K562 (cell line): ENCODE measurements at regions not wholly inside any gene's neighbourhood (a gene's known extent, or its start where the extent isn't known, plus 50 kb on each side); places are given as distances from the start of the nearest gene placed in this dataset.

Source experiments
- RBM34 ChIP-seq: fragments of 200-400 bp; formaldehyde crosslinking; IDR thresholded peaks from 2 replicates; pipeline ENCODE4 v1.6.1; 2018; ENCODE audit warnings: low read length, borderline replicate concordance; ENCODE audit not compliant: insufficient read depth
- RBM39 ChIP-seq: fragments of 200-400 bp; formaldehyde crosslinking; optimal IDR thresholded peaks from 2 replicates; pipeline ENCODE3; 2018; ENCODE audit warnings: low read depth, low read length
- SIN3A ChIP-seq, 2 experiments: fragments of 150-350 bp in 1 of 2; IDR thresholded peaks; 2 replicates each; pipeline ENCODE4 v1.6.1; 2011 to 2016; ENCODE audit warnings: borderline replicate concordance in 2 of 2, low read depth in 2 of 2, low read length in 2 of 2, mild to moderate bottlenecking in 2 of 2, moderate library complexity in 2 of 2; ENCODE audit not compliant: control insufficient read depth in 1 of 2

GRCh38 chr6:22819209-22819608 is 249.8 kb downstream of the HDGFL1 start:
- TF ChIP-seq SIN3A (IDR thresholded peaks at IDR 0.05; ENCODE audit: borderline replicate concordance in 2 of 2, control insufficient read depth in 1 of 2, low read depth in 2 of 2, low read length in 2 of 2) (no peak), RBM34 (no peak), RBM39 (no peak)
